GM18508 (cell line): ENCODE measurements at regions not wholly inside any gene's neighbourhood (a gene's known extent, or its start where the extent isn't known, plus 50 kb on each side); places are given as distances from the start of the nearest gene placed in this dataset.

Experiments
- ATAC-seq: cut with Tn5 transposase; IDR thresholded peaks from one replicate; pipeline ENCODE4 v1.9.1; 2021; ENCODE audit warnings: moderate number of reproducible peaks; ENCODE audit not compliant: insufficient read depth, unreplicated experiment

DNA sequence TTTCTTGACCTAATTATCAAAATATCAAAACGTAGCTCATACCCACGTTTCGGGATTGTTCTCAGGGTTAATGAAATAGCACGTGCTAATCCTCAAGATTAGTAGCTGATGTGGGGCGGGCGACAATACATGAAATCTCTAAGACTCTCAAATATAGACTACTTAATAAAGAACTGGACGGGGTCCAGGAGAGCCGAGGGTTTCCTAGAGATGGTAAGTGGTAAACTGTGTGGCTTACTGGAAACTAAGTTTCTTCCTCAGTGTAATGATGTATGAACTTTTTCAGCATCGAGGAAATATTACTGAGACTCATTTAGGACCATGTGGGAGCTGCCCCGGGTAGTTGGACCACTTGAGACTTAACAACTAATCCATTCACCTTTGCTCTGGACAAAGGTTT, 453.3 kb upstream of the SALL3 start:
- no peak for ATAC-seq

DNA sequence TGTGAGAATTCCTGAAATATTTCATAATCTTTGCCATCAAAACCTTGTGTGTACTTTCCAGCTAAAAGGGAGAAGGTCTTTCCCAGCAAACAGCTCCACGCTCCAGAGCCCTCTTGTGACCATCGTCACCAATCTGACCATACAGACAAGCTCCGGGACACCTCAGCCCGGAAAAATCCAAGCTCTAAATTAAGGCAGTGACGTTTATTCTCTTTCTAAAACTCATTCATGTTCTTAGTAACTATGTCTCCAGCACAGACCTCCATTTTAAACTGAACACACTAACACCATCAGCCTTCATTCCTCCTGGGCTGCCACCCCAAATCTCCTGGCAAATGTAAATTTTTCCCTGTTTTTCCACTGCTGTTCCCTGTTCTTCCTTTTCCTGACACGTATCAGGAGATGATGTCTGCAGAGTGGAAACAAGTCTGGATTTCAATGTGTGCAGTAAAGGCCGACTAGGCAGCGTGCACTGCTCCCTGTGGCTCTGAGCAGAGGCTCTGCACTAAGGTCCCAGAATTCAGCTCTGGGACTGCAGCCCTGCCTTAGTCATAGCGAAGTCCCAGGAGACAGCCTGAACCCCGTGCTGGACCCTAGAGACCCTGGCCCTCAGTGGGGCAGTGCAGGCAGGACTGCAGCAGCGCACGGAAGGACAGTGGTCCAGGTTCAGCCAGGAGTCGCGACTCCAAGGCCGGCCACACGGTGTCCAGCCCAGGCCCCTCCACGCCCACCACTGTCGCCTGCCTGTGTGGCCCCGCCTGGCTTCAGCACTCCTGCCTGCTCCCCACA, 452.5 kb upstream of the SALL3 start:
- ATAC-seq: no peak

DNA sequence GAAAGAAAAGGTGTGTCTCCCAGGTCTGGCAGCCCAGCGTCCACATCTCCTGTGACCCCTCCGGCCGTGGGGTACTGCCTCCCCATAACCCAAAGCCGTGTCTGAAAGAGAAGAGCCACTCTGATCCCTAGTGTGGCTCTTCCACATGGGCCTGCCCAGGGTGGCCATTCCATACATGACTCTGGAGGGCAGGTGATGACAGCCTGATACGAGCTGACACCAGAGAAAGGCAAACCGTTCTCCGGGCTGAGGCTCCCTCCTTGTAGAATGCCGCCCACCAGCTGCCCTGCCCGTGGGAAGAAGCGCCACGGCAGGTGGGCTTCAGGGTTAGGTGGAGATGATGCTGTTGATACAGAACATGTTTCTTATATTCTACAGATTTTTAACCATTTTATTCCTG, 451.6 kb upstream of the SALL3 start:
- no peak for ATAC-seq

GRCh38 chr18:78528411-78529258, 451.0 kb upstream of the SALL3 start:
- ATAC-seq: no peak

DNA sequence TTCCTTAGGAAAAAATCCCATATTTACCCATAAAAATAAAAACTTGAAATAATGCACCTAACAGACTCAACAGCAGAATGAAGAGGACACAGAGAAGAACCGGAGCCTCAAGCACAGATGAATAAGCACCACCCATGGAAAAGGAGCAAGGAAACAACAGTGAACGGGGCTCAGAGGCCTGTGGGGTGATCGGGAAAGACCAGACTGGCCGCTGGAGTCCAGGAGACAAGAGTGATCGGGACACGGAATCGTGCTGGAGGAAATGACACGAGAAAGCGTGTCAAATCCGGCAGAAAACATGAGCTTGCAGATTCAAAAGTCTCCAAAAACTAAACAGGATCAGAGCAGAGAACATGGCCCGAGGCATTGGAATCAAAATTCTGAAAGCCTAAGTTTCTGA, 448.0 kb upstream of the SALL3 start:
- ATAC-seq: no peak

- ATAC-seq: no peak
Measured at GRCh38 chr18:78538669-78539440, 440.8 kb upstream of the SALL3 start.

- no peak for ATAC-seq
Measured at GRCh38 chr18:78540636-78541529, 438.7 kb upstream of the SALL3 start.

GRCh38 chr18:78542204-78542603, 437.4 kb upstream of the SALL3 start:
- no peak for ATAC-seq

GRCh38 chr18:78543201-78543725, 436.4 kb upstream of the SALL3 start:
- no peak for ATAC-seq

- ATAC-seq: no peak
Measured at GRCh38 chr18:78546281-78546680, 433.3 kb upstream of the SALL3 start.

- no peak for ATAC-seq
Measured at GRCh38 chr18:78547817-78548216, 431.8 kb upstream of the SALL3 start.

DNA sequence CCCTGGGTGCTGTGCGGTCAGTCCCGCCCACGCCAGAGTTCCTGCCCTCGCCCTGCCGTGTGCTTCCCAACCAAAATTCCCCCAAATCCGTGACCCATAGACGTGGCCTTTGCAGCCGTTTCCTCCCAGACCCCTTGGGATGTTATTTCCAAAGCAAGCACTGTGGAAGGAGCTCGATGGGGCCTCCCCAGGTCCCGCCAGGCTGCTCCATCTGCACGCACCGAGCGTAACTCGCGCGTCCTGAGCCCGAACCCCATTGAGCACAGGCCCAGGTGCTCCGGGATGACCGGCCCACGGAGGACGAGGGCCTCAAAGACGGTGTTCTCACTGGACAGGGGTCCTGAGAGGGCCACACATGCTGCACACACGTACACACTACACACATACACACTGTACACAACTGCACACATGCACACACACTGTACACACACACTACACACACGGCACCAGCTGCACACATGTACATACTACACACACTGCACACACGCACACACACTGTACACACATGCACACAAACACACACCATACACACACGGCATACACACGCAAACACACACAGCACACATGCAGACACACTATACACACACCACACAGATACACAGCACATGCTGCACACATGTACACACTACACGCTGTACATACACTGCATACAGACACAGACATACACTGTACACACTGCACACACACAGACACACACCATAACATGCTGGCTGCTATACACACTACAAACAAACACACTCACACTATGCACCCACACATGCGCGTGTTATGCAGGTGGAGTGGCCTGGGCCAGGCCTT, 431.2 kb upstream of the SALL3 start:
- no peak for ATAC-seq

DNA sequence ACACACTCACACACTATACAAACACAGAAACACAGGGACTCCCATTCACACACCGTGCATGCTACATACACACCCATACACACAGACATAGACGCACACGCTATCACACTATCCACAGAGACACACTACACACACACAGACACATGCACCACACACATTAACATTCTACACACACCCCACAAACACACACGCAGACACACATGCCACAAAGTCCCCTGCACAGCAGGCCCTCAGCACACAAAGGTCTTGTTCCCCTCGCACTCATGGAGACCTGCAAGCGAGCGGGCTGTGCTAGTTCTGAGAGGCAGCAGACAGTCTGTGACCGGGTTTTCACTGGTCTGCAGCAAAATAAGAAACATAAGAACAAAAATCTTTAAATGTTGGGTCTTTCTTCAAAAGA, 429.6 kb upstream of the SALL3 start:
- ATAC-seq: no peak

DNA sequence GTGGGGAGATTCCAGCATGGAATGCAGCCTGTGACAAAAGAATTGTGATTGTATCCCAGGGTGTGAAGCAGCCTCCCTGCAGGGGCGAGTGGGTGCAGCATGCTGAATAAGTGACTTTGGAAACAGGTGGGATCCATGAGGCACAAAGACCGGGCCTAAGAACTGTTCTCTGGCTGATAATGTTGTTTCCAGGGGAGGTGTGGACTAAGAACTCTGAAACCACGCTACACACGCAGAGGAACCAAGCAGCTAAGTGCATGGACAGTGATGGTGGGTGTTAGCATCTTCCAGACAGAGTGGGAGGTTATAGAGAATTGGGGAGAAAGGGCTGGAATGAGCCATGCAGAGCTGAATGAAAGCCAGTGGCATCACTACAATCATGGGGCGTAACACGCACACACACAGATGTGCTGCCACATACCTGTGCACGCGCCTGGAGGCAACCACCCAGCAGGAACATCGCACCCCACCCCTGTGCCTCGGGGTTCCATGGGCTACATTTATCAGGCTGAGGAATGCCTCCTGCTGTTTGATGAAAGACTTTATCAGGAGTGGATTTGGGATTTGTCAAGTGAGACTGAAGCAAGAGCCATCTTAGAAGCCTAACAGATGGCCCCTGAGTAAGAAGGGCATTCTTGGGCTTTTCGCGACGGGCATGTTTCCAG, 424.5 kb upstream of the SALL3 start:
- ATAC-seq: no peak

GRCh38 chr18:78557371-78557770, 422.2 kb upstream of the SALL3 start:
- ATAC-seq: no peak

GRCh38 chr18:78558101-78558810, 421.4 kb upstream of the SALL3 start:
- ATAC-seq: no peak

DNA sequence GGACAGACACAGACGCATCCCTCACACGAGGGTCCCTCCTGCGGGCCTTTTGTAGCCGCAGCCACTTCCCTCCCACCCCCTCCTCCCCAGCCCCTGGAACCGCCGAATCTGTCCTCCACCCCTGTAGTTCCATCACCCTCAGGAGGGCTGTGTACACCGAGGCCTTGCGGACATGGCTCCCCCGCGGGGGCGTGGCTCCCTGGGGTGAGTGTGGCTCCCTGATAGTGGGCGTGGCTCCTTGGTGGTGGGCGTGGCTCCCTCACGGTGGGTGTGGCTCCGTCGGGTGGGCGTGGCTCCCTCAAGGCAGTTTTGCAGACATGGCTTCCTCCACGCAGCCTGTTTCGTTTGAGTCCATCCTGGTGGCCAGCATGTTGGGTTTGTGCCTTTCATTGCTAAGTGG, 420.7 kb upstream of the SALL3 start:
- no peak for ATAC-seq

DNA sequence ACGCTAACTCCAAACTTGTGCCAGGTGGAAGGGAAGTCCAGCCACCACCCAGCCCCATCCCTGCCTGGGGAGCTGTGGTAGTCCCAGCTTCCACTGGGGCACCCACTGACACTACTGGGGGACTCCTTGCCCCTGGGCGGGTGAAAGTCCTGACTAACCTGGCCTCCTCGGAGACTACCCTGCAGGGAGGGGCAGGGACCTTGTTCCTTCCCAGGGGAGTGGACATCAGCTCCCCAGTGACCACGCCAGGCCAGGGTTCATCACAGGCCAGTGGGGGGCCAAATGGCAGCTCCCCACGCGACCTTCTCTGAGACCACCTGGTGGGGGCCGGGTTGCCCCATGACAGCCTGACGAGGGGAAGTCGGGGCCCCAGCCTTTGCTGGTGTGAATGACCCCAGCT, 420.0 kb upstream of the SALL3 start:
- ATAC-seq: no peak
